Fibroblast of lung (primary cell): ENCODE measurements at regions not wholly inside any gene's neighbourhood (a gene's known extent, or its start where the extent isn't known, plus 50 kb on each side); places are given as distances from the start of the nearest gene placed in this dataset.
A peak's percentile ranks its signal among the peaks of the same experiment; 100 is the strongest.

ENCODE experiments used
- DNase-seq, 2 donors: peaks; one replicate each; pipeline versions ENCODE4 v3.0.0 to v3.0.0-alpha.2; 2010; ENCODE audit warnings: low read depth in 2 of 2
- H2AFZ ChIP-seq: 2 replicates; pipeline ENCODE4 v1.5.1; 2012; ENCODE audit warnings: low read length, control low read depth, inconsistent platforms
- H3K27ac ChIP-seq: 2 replicates; pipeline ENCODE4 v1.5.1; 2011; ENCODE audit warnings: low read length, control low read depth; ENCODE audit not compliant: insufficient read depth
- H3K27me3 ChIP-seq: 2 replicates; pipeline ENCODE4 v1.5.1; 2011; ENCODE audit warnings: mild to moderate bottlenecking, low read length; ENCODE audit not compliant: control insufficient read depth, insufficient read depth
- H3K36me3 ChIP-seq: 2 replicates; pipeline ENCODE4 v1.5.1; 2011; ENCODE audit warnings: low read length; ENCODE audit not compliant: control insufficient read depth, insufficient read depth
- H3K4me1 ChIP-seq: 2 replicates; pipeline ENCODE4 v1.5.1; 2011; ENCODE audit warnings: low read length; ENCODE audit not compliant: control insufficient read depth, insufficient read depth; ENCODE audit errors: extremely low read depth
- H3K4me2 ChIP-seq: 2 replicates; pipeline ENCODE4 v1.5.1; 2011; ENCODE audit warnings: low read length, control low read depth; ENCODE audit not compliant: insufficient read depth; ENCODE audit errors: extremely low read depth
- H3K4me3 ChIP-seq, 4 experiments: fragments of 200-600 bp in 1 of 4; sonication (generic) in 1 of 4; replicated peaks in 1 of 4; 2 replicates each; pipeline ENCODE4 v1.5.1; 2011 to 2016; ENCODE audit warnings: low read length in 4 of 4, low read depth in 3 of 4, mild to moderate bottlenecking in 3 of 4, control low read depth in 2 of 4, inconsistent platforms in 1 of 4, mixed read lengths in 1 of 4; ENCODE audit not compliant: insufficient read depth in 1 of 4; ENCODE audit errors: control extremely low read depth in 1 of 4
- H3K79me2 ChIP-seq: 2 replicates; pipeline ENCODE4 v1.5.1; 2012; ENCODE audit warnings: mild to moderate bottlenecking, low read length, inconsistent platforms; ENCODE audit not compliant: control insufficient read depth, insufficient read depth
- H3K9ac ChIP-seq: 2 replicates; pipeline ENCODE4 v1.5.1; 2011; ENCODE audit warnings: mild to moderate bottlenecking, low read length, control low read depth; ENCODE audit not compliant: insufficient read depth
- H3K9me3 ChIP-seq: 2 replicates; pipeline ENCODE4 v1.5.1; 2012; ENCODE audit warnings: low read depth, low read length; ENCODE audit not compliant: control insufficient read depth, insufficient read depth
- H4K20me1 ChIP-seq: 2 replicates; pipeline ENCODE4 v1.5.1; 2011; ENCODE audit warnings: low read length; ENCODE audit not compliant: control insufficient read depth, insufficient read depth; ENCODE audit errors: extremely low read depth
- CTCF ChIP-seq, 2 donors: IDR thresholded peaks in 1 of 2; conservative IDR thresholded peaks in 1 of 2; 1 replicate in 1 of 2; 2 replicates in 1 of 2; pipeline ENCODE4 v1.5.1; 2011 to 2012; ENCODE audit warnings: low read length in 2 of 2, control low read depth in 1 of 2, inconsistent platforms in 1 of 2, low read depth in 1 of 2, mild to moderate bottlenecking in 1 of 2
- EZH2 ChIP-seq: IDR thresholded peaks from 2 replicates; pipeline ENCODE4 v1.5.1; 2012; ENCODE audit warnings: low read length, control low read depth, mild to moderate bottlenecking; ENCODE audit errors: missing control alignments

GRCh38 chr20:23146857-23147637, 60.9 kb upstream of the CD93 start:
- Histone ChIP-seq H3K79me2 (no peaks in the 10 kb centered on the region), H3K27ac (peak overlapping the region; percentile 87), H3K4me1 (peaks cover 42% of the 10 kb centered on the region), H3K36me3 (no peaks in the 10 kb centered on the region), H4K20me1 (no peaks in the 10 kb centered on the region), H3K4me3 (no peak overlapping the region), H2AFZ (no peak overlapping the region), H3K4me2 (peak overlapping the region; percentile 46), H3K27me3 (no peaks in the 10 kb centered on the region), H3K9me3 (no peaks in the 10 kb centered on the region), H3K9ac (no peak overlapping the region)
- peak in 1 of 2 donors; percentile 21 for DNase-seq
- TF ChIP-seq EZH2 (no peak), CTCF (conservative IDR thresholded peaks at IDR 0.05 in 1 of 2, IDR thresholded peaks at IDR 0.05 in 1 of 2; ENCODE audit: low read depth in 1 of 2, low read length in 2 of 2) (no peak)

DNA sequence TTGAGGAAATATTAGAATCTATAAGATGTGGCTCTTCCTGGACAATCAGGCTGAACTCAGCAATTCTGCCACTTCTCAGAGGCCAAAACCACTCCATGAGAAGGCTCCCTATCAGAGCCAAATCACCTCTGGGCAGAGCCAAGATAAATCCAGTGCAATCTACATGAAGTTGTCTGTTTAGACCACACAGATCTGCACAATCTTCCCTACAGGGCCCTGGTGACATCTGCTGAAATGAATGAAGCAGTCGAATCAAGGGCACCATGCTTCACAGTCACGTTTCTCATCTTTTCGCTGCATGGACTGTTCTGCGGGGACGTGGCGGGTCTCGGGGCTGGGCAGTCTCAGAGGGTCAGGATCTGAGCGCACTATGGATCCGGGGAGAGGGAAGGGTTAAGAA, 60.1 kb upstream of the CD93 start:
- no peaks in the 10 kb centered on the region for H3K27me3 ChIP-seq
- no peak overlapping the region for H3K4me3 ChIP-seq
- H3K36me3 ChIP-seq, result no peaks in the 10 kb centered on the region
- no peak for DNase-seq
- no peak overlapping the region for H3K27ac ChIP-seq
- peaks cover 34% of the 10 kb centered on the region for H3K4me1 ChIP-seq
- no peak overlapping the region for H2AFZ ChIP-seq
- H3K9me3 ChIP-seq, result no peaks in the 10 kb centered on the region
- H3K4me2 ChIP-seq, result no peak overlapping the region
- TF ChIP-seq CTCF (conservative IDR thresholded peaks at IDR 0.05 in 1 of 2, IDR thresholded peaks at IDR 0.05 in 1 of 2; ENCODE audit: low read depth in 1 of 2, low read length in 2 of 2), result no peak
- no peak for TF ChIP-seq EZH2
- H4K20me1 ChIP-seq, result no peaks in the 10 kb centered on the region
- H3K79me2 ChIP-seq, result no peaks in the 10 kb centered on the region
- no peak overlapping the region for H3K9ac ChIP-seq

GRCh38 chr20:23145281-23145700, 59.2 kb upstream of the CD93 start:
- Histone ChIP-seq H4K20me1 (no peaks in the 10 kb centered on the region), H2AFZ (no peak overlapping the region), H3K4me2 (no peak overlapping the region), H3K4me1 (peaks cover 31% of the 10 kb centered on the region), H3K9me3 (no peaks in the 10 kb centered on the region), H3K4me3 (no peak overlapping the region), H3K9ac (no peak overlapping the region), H3K27ac (no peak overlapping the region), H3K79me2 (no peaks in the 10 kb centered on the region), H3K36me3 (no peaks in the 10 kb centered on the region), H3K27me3 (no peaks in the 10 kb centered on the region)
- peak; percentile 80 to 91 for DNase-seq
- no peak for TF ChIP-seq CTCF (conservative IDR thresholded peaks at IDR 0.05 in 1 of 2, IDR thresholded peaks at IDR 0.05 in 1 of 2; ENCODE audit: low read depth in 1 of 2, low read length in 2 of 2)
- no peak for TF ChIP-seq EZH2
